WTC11 (cell line): ENCODE measurements at regions not wholly inside any gene's neighbourhood (a gene's known extent, or its start where the extent isn't known, plus 50 kb on each side); places are given as distances from the start of the nearest gene placed in this dataset.

Experiments
- ATAC-seq: fragments of 200-7000 bp; cut with Tn5 transposase; 2 replicates; pipeline ENCODE4 v1.10.0; 2021; ENCODE audit warnings: mild to moderate bottlenecking, moderate library complexity
- CTCF ChIA-PET: fragments of 300-600 bp; sonication (Branson Sonifier 250); formaldehyde crosslinking; loops from one replicate; lab custom pipeline; 2021; ENCODE audit warnings: antibody characterized with exemption; lab: Charles Lee
- POLR2A ChIA-PET: fragments of 350-600 bp; sonication (Branson Sonifier 250); formaldehyde crosslinking; loops from one replicate; lab custom pipeline; 2021; ENCODE audit warnings: antibody characterized with exemption; lab: Charles Lee
- DNase-seq: peaks from one replicate; pipeline ENCODE4 v3.0.0; 2021; ENCODE audit warnings: low spot score
- H3K27ac Mint-ChIP-seq: 2 replicates; pipeline ENCODE4 v1.8.0; 2021; ENCODE audit warnings: mixed read lengths
- H3K27me3 Mint-ChIP-seq: 2 replicates; pipeline ENCODE4 v1.8.0; 2021; ENCODE audit warnings: low read depth, mild to moderate bottlenecking, moderate library complexity, mixed read lengths
- H3K36me3 Mint-ChIP-seq: 2 replicates; pipeline ENCODE4 v1.8.0; 2021; ENCODE audit warnings: mixed read lengths
- H3K4me1 Mint-ChIP-seq: 2 replicates; pipeline ENCODE4 v1.8.0; 2022; ENCODE audit warnings: mixed read lengths
- H3K4me3 Mint-ChIP-seq: 2 replicates; pipeline ENCODE4 v1.8.0; 2021; ENCODE audit warnings: mild to moderate bottlenecking, moderate library complexity, mixed read lengths
- H3K9me3 Mint-ChIP-seq: 2 replicates; pipeline ENCODE4 v1.8.0; 2021; ENCODE audit warnings: mixed read lengths
- ELF4 ChIP-seq: sonication (generic); formaldehyde crosslinking; IDR thresholded peaks from 2 replicates; pipeline ENCODE4 v1.8.1; 2022; ENCODE audit warnings: low read depth, mild to moderate bottlenecking, moderate library complexity, missing genetic modification reagents
- FOXJ3 ChIP-seq: sonication (generic); formaldehyde crosslinking; IDR thresholded peaks from 2 replicates; pipeline ENCODE4 v1.9.0; 2021; ENCODE audit warnings: missing genetic modification reagents, mild to moderate bottlenecking, borderline replicate concordance
- FOXK1 ChIP-seq: sonication (generic); formaldehyde crosslinking; IDR thresholded peaks from 2 replicates; pipeline ENCODE4 v1.8.0; 2022; ENCODE audit warnings: mild to moderate bottlenecking, moderate library complexity, missing genetic modification reagents
- FOXP1 ChIP-seq: sonication (generic); formaldehyde crosslinking; IDR thresholded peaks from 2 replicates; pipeline ENCODE4 v1.8.0; 2022; ENCODE audit warnings: missing genetic modification reagents, mild to moderate bottlenecking, moderate library complexity, borderline replicate concordance
- GABPB1 ChIP-seq: sonication (generic); formaldehyde crosslinking; IDR thresholded peaks from 2 replicates; pipeline ENCODE4 v1.8.1; 2023; ENCODE audit warnings: mild to moderate bottlenecking, missing genetic modification reagents
- KAT7 ChIP-seq: sonication (generic); formaldehyde crosslinking; IDR thresholded peaks from 2 replicates; pipeline ENCODE4 v1.8.1; 2023; ENCODE audit warnings: missing genetic modification reagents, mild to moderate bottlenecking, borderline replicate concordance
- SMAD4 ChIP-seq: sonication (generic); formaldehyde crosslinking; IDR thresholded peaks from 2 replicates; pipeline ENCODE4 v1.8.0; 2022; ENCODE audit warnings: mild to moderate bottlenecking, missing genetic modification reagents
- TP53 ChIP-seq: sonication (generic); formaldehyde crosslinking; IDR thresholded peaks from 2 replicates; pipeline ENCODE4 v1.8.1; 2023; ENCODE audit warnings: mild to moderate bottlenecking, missing genetic modification reagents
- TF ChIP-seq, protein P1 (sequence below): sonication (generic); formaldehyde crosslinking; IDR thresholded peaks from 2 replicates; pipeline ENCODE4 v1.8.1; 2023; ENCODE audit warnings: mild to moderate bottlenecking, missing genetic modification reagents
- TF ChIP-seq, protein P2 (sequence below): fragments of 250-450 bp; sonication (Bioruptor Pico); IDR thresholded peaks from 2 replicates; pipeline ENCODE4 v1.9.0; 2021; ENCODE audit warnings: mild to moderate bottlenecking
- TF ChIP-seq, protein P3 (sequence below): sonication (generic); formaldehyde crosslinking; IDR thresholded peaks from 2 replicates; pipeline ENCODE4 v1.8.0; 2022; ENCODE audit warnings: mild to moderate bottlenecking, missing genetic modification reagents
- TF ChIP-seq, protein P4 (sequence below): sonication (generic); formaldehyde crosslinking; IDR thresholded peaks from 2 replicates; pipeline ENCODE4 v1.8.0; 2022; ENCODE audit warnings: missing genetic modification reagents
- TF ChIP-seq, protein P5 (sequence below): sonication (generic); formaldehyde crosslinking; IDR thresholded peaks from 2 replicates; pipeline ENCODE4 v1.8.1; 2023; ENCODE audit warnings: mild to moderate bottlenecking, missing genetic modification reagents, moderate library complexity
- TF ChIP-seq, protein P6 (sequence below): sonication (generic); formaldehyde crosslinking; IDR thresholded peaks from 2 replicates; pipeline ENCODE4 v1.8.0; 2022; ENCODE audit warnings: mild to moderate bottlenecking, missing genetic modification reagents
- TF ChIP-seq, protein P7 (sequence below): fragments of 250-450 bp; sonication (Bioruptor Pico); conservative IDR thresholded peaks from 2 replicates; pipeline ENCODE4 v1.9.0; 2021; ENCODE audit warnings: mild to moderate bottlenecking
- TF ChIP-seq, protein P8 (sequence below): sonication (generic); formaldehyde crosslinking; IDR thresholded peaks from 2 replicates; pipeline ENCODE4 v1.8.1; 2022; ENCODE audit warnings: mild to moderate bottlenecking, moderate library complexity, missing genetic modification reagents

DNA sequence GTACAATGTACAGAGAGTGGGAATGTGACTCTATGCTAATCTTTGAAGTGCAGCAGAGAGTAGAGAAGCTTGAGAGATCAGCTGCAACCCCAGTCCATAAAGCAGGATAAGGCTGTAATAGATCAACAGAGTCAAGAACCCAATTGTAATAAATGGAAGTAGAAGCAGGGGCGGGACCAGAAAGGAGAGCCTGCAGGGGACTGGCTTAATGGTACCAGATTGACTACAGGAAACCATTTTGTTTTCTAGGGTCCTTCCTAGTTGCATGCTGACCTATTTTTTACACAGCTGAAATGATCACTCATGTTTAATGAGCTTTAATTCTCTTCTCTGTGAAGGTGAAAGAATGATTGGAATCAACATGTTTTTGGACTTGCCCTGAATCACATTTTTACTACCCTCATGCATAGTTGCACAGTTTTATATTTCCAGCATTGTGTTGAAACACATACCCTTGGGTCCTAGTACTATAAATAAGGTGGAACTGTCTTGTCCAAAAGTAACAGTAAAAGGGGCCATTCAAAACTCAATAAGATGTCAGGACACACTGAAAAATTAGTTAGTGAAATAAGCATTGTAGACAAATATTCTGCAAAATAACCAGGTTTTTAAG is 69.8 kb downstream of the GPR88 start (continued):
- TF ChIP-seq, protein P1, sequence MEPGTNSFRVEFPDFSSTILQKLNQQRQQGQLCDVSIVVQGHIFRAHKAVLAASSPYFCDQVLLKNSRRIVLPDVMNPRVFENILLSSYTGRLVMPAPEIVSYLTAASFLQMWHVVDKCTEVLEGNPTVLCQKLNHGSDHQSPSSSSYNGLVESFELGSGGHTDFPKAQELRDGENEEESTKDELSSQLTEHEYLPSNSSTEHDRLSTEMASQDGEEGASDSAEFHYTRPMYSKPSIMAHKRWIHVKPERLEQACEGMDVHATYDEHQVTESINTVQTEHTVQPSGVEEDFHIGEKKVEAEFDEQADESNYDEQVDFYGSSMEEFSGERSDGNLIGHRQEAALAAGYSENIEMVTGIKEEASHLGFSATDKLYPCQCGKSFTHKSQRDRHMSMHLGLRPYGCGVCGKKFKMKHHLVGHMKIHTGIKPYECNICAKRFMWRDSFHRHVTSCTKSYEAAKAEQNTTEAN (CRISPR knock-in tag) = no peak
- TF ChIP-seq, protein P2, sequence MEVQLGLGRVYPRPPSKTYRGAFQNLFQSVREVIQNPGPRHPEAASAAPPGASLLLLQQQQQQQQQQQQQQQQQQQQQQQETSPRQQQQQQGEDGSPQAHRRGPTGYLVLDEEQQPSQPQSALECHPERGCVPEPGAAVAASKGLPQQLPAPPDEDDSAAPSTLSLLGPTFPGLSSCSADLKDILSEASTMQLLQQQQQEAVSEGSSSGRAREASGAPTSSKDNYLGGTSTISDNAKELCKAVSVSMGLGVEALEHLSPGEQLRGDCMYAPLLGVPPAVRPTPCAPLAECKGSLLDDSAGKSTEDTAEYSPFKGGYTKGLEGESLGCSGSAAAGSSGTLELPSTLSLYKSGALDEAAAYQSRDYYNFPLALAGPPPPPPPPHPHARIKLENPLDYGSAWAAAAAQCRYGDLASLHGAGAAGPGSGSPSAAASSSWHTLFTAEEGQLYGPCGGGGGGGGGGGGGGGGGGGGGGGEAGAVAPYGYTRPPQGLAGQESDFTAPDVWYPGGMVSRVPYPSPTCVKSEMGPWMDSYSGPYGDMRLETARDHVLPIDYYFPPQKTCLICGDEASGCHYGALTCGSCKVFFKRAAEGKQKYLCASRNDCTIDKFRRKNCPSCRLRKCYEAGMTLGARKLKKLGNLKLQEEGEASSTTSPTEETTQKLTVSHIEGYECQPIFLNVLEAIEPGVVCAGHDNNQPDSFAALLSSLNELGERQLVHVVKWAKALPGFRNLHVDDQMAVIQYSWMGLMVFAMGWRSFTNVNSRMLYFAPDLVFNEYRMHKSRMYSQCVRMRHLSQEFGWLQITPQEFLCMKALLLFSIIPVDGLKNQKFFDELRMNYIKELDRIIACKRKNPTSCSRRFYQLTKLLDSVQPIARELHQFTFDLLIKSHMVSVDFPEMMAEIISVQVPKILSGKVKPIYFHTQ (CRISPR knock-in tag) = no peak
- TF ChIP-seq ELF4 (no peak), KAT7 (no peak)

DNA sequence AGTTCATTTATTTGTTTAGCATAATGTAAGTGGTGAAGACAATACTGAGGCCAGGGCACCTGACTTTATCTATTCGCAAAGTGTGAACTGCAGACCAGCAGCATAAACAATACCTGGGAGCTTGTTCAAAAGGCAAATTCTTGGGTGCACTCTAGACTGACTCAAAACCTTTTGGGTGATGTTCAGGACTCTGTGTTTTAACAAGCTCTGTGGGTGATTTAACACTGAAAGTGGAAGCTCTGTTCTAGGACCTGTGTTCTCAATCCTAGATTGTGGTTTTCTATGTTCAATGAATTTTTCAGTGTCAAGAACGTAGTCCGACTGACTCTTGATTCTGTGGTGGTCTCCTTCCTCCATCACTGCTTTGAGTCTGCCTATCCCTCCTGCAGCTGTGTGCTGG is 71.9 kb downstream of the GPR88 start:
- CTCF ChIA-PET = no interaction called here
- H3K9me3 Mint-ChIP-seq = peaks cover 6% of the 10 kb centered on the region
- no peak for ATAC-seq

More for the DNA sequence above, 71.9 kb downstream of the GPR88 start:
- DNase-seq = no peak
- no peaks in the 10 kb centered on the region; the same call in 1 of the 2 replicates for H3K27me3 Mint-ChIP-seq
- no peaks in the 10 kb centered on the region for H3K4me1 Mint-ChIP-seq
- TF ChIP-seq FOXJ3 (CRISPR knock-in tag) (no peak), SMAD4 (CRISPR knock-in tag) (no peak), KAT7 (no peak), FOXK1 (no peak), GABPB1 (no peak), TP53 (CRISPR knock-in tag) (no peak), FOXP1 (CRISPR knock-in tag) (no peak)
- TF ChIP-seq, protein P3, sequence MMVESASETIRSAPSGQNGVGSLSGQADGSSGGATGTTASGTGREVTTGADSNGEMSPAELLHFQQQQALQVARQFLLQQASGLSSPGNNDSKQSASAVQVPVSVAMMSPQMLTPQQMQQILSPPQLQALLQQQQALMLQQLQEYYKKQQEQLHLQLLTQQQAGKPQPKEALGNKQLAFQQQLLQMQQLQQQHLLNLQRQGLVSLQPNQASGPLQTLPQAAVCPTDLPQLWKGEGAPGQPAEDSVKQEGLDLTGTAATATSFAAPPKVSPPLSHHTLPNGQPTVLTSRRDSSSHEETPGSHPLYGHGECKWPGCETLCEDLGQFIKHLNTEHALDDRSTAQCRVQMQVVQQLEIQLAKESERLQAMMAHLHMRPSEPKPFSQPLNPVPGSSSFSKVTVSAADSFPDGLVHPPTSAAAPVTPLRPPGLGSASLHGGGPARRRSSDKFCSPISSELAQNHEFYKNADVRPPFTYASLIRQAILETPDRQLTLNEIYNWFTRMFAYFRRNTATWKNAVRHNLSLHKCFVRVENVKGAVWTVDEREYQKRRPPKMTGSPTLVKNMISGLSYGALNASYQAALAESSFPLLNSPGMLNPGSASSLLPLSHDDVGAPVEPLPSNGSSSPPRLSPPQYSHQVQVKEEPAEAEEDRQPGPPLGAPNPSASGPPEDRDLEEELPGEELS = no peak
- TF ChIP-seq, protein P4, sequence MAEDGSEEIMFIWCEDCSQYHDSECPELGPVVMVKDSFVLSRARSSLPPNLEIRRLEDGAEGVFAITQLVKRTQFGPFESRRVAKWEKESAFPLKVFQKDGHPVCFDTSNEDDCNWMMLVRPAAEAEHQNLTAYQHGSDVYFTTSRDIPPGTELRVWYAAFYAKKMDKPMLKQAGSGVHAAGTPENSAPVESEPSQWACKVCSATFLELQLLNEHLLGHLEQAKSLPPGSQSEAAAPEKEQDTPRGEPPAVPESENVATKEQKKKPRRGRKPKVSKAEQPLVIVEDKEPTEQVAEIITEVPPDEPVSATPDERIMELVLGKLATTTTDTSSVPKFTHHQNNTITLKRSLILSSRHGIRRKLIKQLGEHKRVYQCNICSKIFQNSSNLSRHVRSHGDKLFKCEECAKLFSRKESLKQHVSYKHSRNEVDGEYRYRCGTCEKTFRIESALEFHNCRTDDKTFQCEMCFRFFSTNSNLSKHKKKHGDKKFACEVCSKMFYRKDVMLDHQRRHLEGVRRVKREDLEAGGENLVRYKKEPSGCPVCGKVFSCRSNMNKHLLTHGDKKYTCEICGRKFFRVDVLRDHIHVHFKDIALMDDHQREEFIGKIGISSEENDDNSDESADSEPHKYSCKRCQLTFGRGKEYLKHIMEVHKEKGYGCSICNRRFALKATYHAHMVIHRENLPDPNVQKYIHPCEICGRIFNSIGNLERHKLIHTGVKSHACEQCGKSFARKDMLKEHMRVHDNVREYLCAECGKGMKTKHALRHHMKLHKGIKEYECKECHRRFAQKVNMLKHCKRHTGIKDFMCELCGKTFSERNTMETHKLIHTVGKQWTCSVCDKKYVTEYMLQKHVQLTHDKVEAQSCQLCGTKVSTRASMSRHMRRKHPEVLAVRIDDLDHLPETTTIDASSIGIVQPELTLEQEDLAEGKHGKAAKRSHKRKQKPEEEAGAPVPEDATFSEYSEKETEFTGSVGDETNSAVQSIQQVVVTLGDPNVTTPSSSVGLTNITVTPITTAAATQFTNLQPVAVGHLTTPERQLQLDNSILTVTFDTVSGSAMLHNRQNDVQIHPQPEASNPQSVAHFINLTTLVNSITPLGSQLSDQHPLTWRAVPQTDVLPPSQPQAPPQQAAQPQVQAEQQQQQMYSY = no peak
- TF ChIP-seq, protein P5, sequence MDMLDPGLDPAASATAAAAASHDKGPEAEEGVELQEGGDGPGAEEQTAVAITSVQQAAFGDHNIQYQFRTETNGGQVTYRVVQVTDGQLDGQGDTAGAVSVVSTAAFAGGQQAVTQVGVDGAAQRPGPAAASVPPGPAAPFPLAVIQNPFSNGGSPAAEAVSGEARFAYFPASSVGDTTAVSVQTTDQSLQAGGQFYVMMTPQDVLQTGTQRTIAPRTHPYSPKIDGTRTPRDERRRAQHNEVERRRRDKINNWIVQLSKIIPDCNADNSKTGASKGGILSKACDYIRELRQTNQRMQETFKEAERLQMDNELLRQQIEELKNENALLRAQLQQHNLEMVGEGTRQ (CRISPR knock-in tag) = no peak
- TF ChIP-seq, protein P6, sequence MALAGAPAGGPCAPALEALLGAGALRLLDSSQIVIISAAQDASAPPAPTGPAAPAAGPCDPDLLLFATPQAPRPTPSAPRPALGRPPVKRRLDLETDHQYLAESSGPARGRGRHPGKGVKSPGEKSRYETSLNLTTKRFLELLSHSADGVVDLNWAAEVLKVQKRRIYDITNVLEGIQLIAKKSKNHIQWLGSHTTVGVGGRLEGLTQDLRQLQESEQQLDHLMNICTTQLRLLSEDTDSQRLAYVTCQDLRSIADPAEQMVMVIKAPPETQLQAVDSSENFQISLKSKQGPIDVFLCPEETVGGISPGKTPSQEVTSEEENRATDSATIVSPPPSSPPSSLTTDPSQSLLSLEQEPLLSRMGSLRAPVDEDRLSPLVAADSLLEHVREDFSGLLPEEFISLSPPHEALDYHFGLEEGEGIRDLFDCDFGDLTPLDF = no peak
- TF ChIP-seq, protein P7, sequence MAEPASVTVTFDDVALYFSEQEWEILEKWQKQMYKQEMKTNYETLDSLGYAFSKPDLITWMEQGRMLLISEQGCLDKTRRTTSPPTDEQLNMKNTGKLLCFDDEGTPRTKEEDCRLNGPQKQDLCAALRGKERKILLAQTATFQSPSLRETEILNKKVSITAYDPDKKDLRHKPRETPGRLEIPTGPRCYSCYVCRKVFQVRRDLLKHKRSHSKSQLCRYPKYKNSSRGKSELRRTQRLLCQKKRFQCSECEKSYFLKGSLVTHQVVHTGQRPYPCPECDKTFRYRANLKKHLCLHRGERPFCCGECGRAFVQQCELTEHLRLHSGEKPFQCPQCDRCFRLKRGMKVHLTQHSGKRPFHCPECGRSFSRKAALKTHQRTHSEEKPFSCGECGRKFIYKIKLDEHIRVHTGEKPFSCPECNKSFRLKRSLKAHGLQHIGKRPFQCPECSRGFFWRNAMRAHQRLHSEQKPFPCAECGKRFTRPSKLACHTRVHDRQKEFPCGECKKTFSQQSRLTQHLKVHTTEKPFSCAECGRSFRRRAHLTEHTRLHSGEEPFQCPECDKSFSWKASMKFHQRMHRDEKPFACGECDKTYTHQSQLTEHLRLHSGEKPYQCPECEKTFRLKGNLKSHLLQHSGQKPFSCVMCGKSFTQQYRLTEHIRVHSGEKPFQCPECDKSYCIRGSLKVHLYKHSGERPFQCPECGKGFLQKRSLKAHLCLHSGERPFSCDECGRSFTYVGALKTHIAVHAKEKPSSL (CRISPR knock-in tag) = no peak
- TF ChIP-seq, protein P8, sequence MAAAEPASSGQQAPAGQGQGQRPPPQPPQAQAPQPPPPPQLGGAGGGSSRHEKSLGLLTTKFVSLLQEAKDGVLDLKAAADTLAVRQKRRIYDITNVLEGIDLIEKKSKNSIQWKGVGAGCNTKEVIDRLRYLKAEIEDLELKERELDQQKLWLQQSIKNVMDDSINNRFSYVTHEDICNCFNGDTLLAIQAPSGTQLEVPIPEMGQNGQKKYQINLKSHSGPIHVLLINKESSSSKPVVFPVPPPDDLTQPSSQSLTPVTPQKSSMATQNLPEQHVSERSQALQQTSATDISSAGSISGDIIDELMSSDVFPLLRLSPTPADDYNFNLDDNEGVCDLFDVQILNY (CRISPR knock-in tag) = no peak
- H3K27ac Mint-ChIP-seq = no peak overlapping the region
- POLR2A ChIA-PET = no interaction called here
- H3K4me3 Mint-ChIP-seq = no peak overlapping the region
- no peaks in the 10 kb centered on the region for H3K36me3 Mint-ChIP-seq
